HUES64 (cell line): ENCODE measurements at regions not wholly inside any gene's neighbourhood (a gene's known extent, or its start where the extent isn't known, plus 50 kb on each side); places are given as distances from the start of the nearest gene placed in this dataset.

Source experiments
- H3K27ac ChIP-seq: 2 replicates; pipeline ENCODE4 v1.7.0; 2013; ENCODE audit warnings: low read depth, low read length, inconsistent platforms
- H3K27me3 ChIP-seq: 2 replicates; pipeline ENCODE4 v1.6.1; 2013; ENCODE audit warnings: mild to moderate bottlenecking, low read length; ENCODE audit not compliant: insufficient read depth
- H3K36me3 ChIP-seq: 2 replicates; pipeline ENCODE4 v1.6.1; 2013; ENCODE audit warnings: mild to moderate bottlenecking, low read length; ENCODE audit not compliant: insufficient read depth
- H3K4me1 ChIP-seq: 2 replicates; pipeline ENCODE4 v1.6.1; 2013; ENCODE audit warnings: mild to moderate bottlenecking, low read length, moderate library complexity; ENCODE audit not compliant: insufficient read depth
- H3K4me3 ChIP-seq: 2 replicates; pipeline ENCODE4 v1.5.1; 2013; ENCODE audit warnings: mild to moderate bottlenecking, low read length, moderate library complexity
- H3K9ac ChIP-seq: 2 replicates; pipeline ENCODE4 v1.6.1; 2013; ENCODE audit warnings: mild to moderate bottlenecking, low read depth, low read length
- H3K9me3 ChIP-seq: 2 replicates; pipeline ENCODE4 v1.6.1; 2013; ENCODE audit warnings: low read depth, low read length; ENCODE audit not compliant: insufficient read depth
- WGBS: fragments of 150-250, 120-280 bp; methylation state at CpG from one replicate; pipeline ENCODE4 v1.1.7; 2013; ENCODE audit warnings: missing lambda C conversion rate; 5-methylcytosine and 5-hydroxymethylcytosine counted together

DNA sequence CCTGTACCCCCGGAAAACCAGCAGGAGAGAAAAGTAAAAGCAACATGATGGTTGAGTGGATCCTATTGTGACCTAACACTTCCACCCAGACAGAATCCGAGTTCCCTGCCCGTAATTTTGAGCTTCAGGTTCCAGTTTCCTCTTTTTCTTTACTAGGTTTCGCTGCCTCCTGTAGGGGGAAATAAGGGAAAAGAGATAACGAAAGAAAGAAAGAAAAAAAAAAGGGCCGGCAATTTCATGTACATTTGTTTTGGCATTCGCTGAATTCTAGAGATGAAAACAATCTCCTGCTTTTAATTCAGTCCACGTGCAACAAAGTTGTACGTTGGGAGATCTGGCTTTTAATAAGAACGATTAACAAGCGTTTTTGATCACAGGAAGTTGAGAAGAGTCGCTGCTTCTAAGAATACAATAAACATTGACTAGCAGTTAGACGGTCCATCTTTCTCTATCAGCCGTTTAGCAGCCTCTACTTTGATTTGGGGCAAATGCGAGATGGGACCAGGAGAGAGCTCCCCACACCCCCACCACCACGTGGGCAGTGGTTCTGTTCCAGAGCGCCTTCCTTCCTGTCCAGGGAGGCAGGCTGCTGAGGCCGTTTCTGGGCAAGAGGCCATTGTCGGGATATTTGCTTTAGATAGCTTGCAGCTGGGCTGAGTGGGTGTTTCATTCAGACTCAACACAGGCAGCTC is 155.9 kb upstream of the RUNX1 start:
- 90% methylated on average over 18 of the region's 19 CpGs for WGBS

DNA sequence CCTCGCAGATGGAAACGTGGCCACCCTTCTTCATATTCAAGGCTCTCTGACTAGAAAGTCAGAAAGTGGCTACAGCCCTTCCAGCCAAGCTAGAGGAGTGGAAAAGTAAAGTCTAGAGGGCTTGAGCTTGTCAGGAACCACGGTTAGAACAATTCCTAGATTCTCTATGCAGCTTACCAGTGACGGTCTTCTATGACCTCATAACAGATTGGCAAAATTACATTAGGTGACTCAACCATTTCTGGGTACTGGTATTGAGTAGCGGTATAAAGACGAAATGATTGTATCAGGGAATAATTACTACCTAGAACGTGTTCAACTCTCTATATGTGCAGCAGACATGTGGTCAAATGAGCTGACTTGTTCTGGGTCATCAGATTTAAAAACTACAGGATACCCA is 155.0 kb upstream of the RUNX1 start:
- H3K27ac ChIP-seq: no peak overlapping the region
- no peak overlapping the region for H3K9ac ChIP-seq
- 94% methylated on average over 7 of the region's 7 CpGs for WGBS
- H3K4me1 ChIP-seq: peaks cover 7% of the 10 kb centered on the region; the same call in 1 of the 2 replicates
- H3K27me3 ChIP-seq: no peaks in the 10 kb centered on the region
- no peaks in the 10 kb centered on the region for H3K36me3 ChIP-seq
- H3K9me3 ChIP-seq: no peaks in the 10 kb centered on the region
- no peak overlapping the region for H3K4me3 ChIP-seq

More for the DNA sequence above, 155.9 kb upstream of the RUNX1 start:
- Histone ChIP-seq H3K4me3 (no peak overlapping the region), H3K27ac (no peak overlapping the region), H3K9me3 (no peaks in the 10 kb centered on the region), H3K4me1 (peaks cover 7% of the 10 kb centered on the region; the same call in 1 of the 2 replicates), H3K27me3 (no peaks in the 10 kb centered on the region), H3K9ac (no peak overlapping the region), H3K36me3 (no peaks in the 10 kb centered on the region)

DNA sequence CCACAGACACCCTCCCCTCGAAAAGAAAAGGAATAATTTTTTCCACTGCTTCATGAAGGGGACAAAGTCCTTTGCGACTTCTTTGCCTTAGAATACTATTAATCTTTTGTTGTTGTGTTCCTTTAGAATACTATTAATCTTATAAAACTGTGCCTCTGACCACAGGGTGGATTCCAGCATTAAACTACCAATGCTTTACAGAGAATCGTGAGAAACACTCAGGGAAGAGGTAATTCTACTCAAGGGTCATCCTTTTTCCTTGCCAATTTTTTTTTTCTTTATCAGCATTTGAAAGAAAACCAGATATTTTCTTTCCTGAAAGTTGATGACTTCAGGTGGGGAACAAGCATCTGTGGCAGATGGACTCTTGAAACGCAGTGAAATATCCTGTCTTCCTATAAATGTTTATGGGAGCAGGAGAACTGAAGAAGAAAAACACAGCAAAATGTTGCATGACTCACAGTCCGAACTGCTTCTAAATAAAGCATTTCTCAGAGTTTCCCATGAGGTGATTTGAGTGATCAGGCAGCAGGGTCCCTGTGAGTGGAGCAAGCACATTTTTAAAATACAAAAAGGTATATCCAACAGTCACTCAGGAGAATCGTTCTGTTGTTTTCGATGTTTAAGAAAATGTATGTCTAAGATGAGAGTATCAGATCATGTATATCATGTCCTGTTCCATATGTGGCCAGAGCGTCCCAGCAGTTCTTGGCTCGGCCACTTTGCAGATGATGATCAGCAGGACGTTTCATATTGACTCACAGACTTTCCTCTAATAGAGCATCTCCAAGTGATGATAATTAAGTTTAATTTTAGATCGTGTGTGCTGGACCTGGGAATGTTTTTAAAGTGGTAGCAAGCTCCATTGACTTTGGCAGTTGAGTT is 154.2 kb upstream of the RUNX1 start:
- 95% methylated on average over 10 of the region's 11 CpGs for WGBS
- H3K4me3 ChIP-seq: no peak overlapping the region
- no peaks in the 10 kb centered on the region for H3K27me3 ChIP-seq
- no peak overlapping the region for H3K9ac ChIP-seq
- no peaks in the 10 kb centered on the region for H3K36me3 ChIP-seq
- peaks cover 7% of the 10 kb centered on the region; the same call in 1 of the 2 replicates for H3K4me1 ChIP-seq
- no peaks in the 10 kb centered on the region for H3K9me3 ChIP-seq
- H3K27ac ChIP-seq: no peak overlapping the region

DNA sequence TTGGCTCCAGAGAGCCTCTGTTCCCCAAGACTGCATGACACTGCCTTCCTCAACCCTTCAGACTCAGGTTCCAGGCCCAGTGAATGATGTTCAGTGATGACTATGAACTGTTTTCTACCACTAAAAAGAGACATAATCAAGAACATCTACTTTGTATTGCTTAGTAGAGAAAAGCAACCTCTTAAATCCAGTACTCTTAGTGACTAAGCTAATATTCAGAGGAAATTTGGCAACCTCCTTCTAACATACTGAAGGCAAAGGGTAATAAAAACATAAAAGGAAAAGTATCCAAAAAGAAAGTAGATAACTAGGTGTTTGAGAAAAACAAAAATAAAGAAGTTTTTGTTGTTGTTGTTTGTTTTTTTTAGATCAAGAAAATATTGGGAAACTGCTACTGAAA is 153.3 kb upstream of the RUNX1 start:
- Histone ChIP-seq H3K4me1 (peaks cover 7% of the 10 kb centered on the region; the same call in 1 of the 2 replicates), H3K9me3 (no peaks in the 10 kb centered on the region), H3K4me3 (no peak overlapping the region), H3K27ac (no peak overlapping the region), H3K36me3 (no peaks in the 10 kb centered on the region), H3K9ac (no peak overlapping the region), H3K27me3 (no peaks in the 10 kb centered on the region)

DNA sequence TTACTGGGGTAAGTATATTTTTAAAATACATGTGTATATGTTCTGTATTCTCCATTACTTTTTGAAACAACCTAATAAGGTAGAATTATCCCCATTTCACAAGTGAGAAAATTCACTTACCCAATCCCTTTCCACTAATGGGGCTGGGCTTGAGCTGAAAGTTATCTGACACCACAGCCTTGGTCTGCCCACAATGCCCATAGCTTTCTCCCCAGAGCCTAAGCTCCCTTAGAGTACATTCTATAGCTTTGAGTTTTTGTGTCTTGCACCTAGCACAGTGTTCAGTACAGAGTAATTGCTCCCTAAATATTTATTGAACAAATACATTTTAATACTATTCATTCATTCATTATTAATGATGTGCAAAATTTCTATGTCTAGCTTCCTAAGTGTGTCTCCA is 152.7 kb upstream of the RUNX1 start:
- H3K27me3 ChIP-seq: no peaks in the 10 kb centered on the region
- no peak overlapping the region for H3K27ac ChIP-seq
- no peak overlapping the region for H3K4me3 ChIP-seq
- no peak overlapping the region for H3K9ac ChIP-seq
- no peaks in the 10 kb centered on the region for H3K9me3 ChIP-seq
- H3K4me1 ChIP-seq: peaks cover 7% of the 10 kb centered on the region; the same call in 1 of the 2 replicates
- no peaks in the 10 kb centered on the region for H3K36me3 ChIP-seq

DNA sequence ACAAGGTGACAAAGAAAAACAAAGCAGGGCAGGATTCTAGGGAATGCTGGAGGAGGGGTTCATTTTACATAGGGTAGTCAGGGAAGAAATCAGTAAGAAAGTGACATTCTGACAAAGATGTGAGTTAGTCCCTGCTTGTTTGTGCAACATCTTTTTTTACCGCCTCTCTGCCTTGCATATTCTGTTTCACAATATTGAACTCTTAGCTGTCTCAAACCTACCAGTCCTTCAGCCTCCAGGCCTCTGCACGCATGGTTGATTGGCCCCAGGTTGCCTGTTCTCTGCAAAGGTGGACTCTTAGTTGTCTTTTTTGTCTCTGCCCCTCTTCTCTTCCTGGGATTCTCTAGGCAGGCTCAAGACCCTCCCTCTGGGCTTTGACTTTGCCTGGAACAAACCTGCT is 152.2 kb upstream of the RUNX1 start:
- no peak overlapping the region for H3K27ac ChIP-seq
- 93% methylated on average over 2 of the region's 2 CpGs for WGBS
- no peaks in the 10 kb centered on the region for H3K36me3 ChIP-seq
- H3K27me3 ChIP-seq: no peaks in the 10 kb centered on the region
- H3K9me3 ChIP-seq: peaks cover 3% of the 10 kb centered on the region; the same call in 1 of the 2 replicates
- H3K9ac ChIP-seq: no peak overlapping the region
- H3K4me1 ChIP-seq: peaks cover 7% of the 10 kb centered on the region; the same call in 1 of the 2 replicates
- H3K4me3 ChIP-seq: no peak overlapping the region

DNA sequence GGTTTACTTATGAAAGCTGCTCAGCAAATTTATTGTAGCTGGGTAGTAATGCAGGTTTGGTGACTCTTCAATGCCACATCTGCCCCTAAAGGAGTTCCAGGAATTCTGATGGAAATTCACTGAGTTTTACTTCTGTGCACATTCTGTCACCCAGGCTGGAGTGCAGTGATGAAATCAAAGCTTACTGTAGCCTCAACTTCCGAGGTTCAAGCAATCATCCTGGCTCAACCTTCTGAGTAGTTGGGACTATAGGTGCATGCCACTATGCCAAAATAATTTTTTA is 150.6 kb upstream of the RUNX1 start:
- no peak overlapping the region for H3K27ac ChIP-seq
- no peaks in the 10 kb centered on the region for H3K36me3 ChIP-seq
- H3K4me1 ChIP-seq: peaks cover 1% of the 10 kb centered on the region; the same call in 1 of the 2 replicates
- H3K4me3 ChIP-seq: no peak overlapping the region
- WGBS: 80% methylated on average over 1 of the region's 1 CpG
- peaks cover 3% of the 10 kb centered on the region; the same call in 1 of the 2 replicates for H3K9me3 ChIP-seq
- H3K27me3 ChIP-seq: no peaks in the 10 kb centered on the region
- H3K9ac ChIP-seq: no peak overlapping the region

DNA sequence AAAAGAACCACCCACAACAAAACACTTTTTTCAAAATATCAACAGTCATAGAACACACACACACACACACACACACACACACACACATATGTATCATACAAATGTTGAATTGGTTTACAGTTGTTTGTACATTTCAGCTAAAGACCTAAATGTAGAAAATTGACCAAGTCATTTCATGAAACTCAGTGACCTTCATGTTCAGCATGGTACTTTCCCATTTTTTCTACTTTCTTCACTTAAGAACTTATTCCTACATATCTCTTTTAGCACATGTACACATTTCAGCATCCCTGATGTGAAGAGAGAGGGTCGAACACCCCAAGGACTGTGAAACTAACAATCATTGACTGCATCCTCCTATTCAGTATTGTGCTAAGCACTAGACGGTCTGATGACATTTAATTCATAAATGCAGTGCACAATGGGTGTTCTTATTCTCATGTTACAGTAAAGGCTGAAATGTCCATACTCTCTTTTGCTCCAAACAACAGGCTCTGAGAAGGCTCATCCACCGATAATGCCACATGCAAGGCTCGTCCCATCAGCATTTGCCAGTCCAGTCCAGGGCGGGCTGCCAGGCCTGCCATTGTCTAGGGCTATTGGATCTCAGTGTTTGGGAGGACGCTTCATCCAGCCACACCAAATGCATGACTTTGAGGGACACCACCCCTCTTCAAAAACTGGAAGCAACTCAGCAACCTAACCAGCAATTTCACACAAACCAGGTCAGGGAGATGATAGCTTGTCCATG is 150.1 kb upstream of the RUNX1 start:
- H3K4me1 ChIP-seq: no peaks in the 10 kb centered on the region
- H3K9me3 ChIP-seq: peaks cover 3% of the 10 kb centered on the region; the same call in 1 of the 2 replicates
- WGBS: 95% methylated on average over 6 of the region's 6 CpGs
- H3K4me3 ChIP-seq: no peak overlapping the region
- H3K27ac ChIP-seq: no peak overlapping the region
- no peak overlapping the region for H3K9ac ChIP-seq
- H3K36me3 ChIP-seq: no peaks in the 10 kb centered on the region
- no peaks in the 10 kb centered on the region for H3K27me3 ChIP-seq

DNA sequence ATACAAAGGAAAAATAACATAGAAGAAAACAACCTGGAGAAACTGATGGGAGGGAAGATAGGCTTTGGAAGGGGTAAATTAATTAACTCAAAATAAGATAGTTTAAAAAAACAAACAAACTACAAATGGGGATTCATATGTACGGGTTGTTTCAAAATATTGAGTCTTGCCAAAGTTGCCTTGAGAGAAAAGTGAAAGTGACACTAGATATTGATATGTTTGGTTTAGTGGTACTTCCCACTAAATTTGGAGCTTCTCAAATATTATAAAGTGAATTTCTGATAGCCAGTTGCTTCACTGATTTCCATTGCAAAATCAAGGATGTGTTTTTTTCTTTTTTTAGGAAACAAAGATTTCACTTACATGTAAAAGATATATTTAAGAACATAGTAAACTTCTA is 149.5 kb upstream of the RUNX1 start:
- Histone ChIP-seq H3K27ac (no peak overlapping the region), H3K9ac (no peak overlapping the region), H3K36me3 (no peaks in the 10 kb centered on the region), H3K9me3 (peaks cover 3% of the 10 kb centered on the region; the same call in 1 of the 2 replicates), H3K4me1 (no peaks in the 10 kb centered on the region), H3K4me3 (no peak overlapping the region), H3K27me3 (no peaks in the 10 kb centered on the region)
- 100% methylated on average over 1 of the region's 1 CpG for WGBS

DNA sequence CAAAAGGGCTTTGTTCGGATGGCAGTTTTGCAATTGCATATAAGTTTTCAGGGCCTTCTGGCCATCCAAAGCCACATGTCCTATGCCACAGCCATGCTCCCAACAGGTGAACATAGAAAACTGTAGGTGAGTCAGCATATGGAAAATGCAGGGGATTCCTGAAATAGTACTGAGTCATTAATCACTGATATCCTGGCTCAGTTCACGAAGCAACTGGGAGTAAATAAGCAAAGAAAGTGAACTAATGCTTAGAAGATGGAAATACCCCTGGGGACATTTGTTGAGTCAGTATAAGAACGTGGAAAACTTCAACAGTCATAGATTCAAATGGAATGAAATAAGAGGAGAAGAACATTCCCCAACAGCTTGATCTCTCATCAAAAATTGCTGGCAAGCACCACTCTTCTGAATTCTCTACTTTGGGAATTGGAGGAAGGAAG is 148.9 kb upstream of the RUNX1 start:
- H3K4me3 ChIP-seq: no peak overlapping the region
- no peak overlapping the region for H3K9ac ChIP-seq
- no peaks in the 10 kb centered on the region for H3K27me3 ChIP-seq
- no peak overlapping the region for H3K27ac ChIP-seq
- no peaks in the 10 kb centered on the region for H3K36me3 ChIP-seq
- 75% methylated on average over 3 of the region's 3 CpGs for WGBS
- H3K4me1 ChIP-seq: no peaks in the 10 kb centered on the region
- H3K9me3 ChIP-seq: peaks cover 3% of the 10 kb centered on the region; the same call in 1 of the 2 replicates

DNA sequence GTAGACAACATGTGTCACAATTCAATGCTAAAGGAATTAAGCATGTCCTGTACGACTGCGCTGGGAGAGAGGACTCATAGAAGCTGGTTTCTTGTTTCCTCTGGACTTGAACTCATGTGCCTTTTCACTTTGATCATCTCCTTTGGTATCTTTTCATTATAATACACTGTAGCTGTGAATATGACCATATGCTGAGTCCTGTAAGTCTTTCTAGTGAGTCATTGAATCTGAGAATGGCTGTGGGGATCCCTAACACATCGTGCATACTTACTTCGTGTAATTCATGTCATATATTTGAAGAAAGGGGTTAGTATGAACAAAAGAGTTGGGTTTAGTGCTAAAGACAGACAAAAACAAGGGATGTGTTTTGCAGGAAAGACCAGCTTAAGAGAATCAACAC is 148.1 kb upstream of the RUNX1 start:
- WGBS: 96% methylated on average over 4 of the region's 4 CpGs
- peaks cover 3% of the 10 kb centered on the region; the same call in 1 of the 2 replicates for H3K9me3 ChIP-seq
- no peaks in the 10 kb centered on the region for H3K27me3 ChIP-seq
- H3K9ac ChIP-seq: no peak overlapping the region
- no peak overlapping the region for H3K27ac ChIP-seq
- no peaks in the 10 kb centered on the region for H3K4me1 ChIP-seq
- no peak overlapping the region for H3K4me3 ChIP-seq
- no peaks in the 10 kb centered on the region for H3K36me3 ChIP-seq
